IMR-90 (cell line): ENCODE measurements at regions not wholly inside any gene's neighbourhood (a gene's known extent, or its start where the extent isn't known, plus 50 kb on each side); places are given as distances from the start of the nearest gene placed in this dataset.

Source experiments
- ATAC-seq: fragments of 200-7000 bp; cut with Tn5 transposase; 2 replicates; pipeline ENCODE4 v1.9.1; 2020; ENCODE audit warnings: low read depth, mild to moderate bottlenecking, moderate library complexity
- BruUV-seq: library from RNA; stranded (reverse); fragments of 400-500 nt; replicated peaks from 2 replicates; lab custom pipeline; 2021; lab: Mats Ljungman, UMichigan
- CTCF ChIA-PET: fragments of 300-600 bp; formaldehyde crosslinking; extraction: SDS; loops from one replicate; lab custom pipeline; 2021; ENCODE audit warnings: antibody characterized with exemption; lab: Yijun Ruan, JAX
- POLR2A ChIA-PET: fragments of 300-600 bp; sonication (Branson Sonifier 250); formaldehyde crosslinking; loops from one replicate; lab custom pipeline; 2022; ENCODE audit warnings: antibody characterized with exemption; ENCODE audit not compliant: unreplicated experiment; lab: Charles Lee
- DNase-seq: peaks from one replicate; pipeline ENCODE4 v3.0.0; 2013
- H2AFZ ChIP-seq: replicated peaks from 2 replicates; pipeline ENCODE3; 2013; ENCODE audit warnings: low read length, mild to moderate bottlenecking; ENCODE audit not compliant: poor library complexity
- H2AK5ac ChIP-seq: 2 replicates; pipeline ENCODE4 v1.6.1; 2013; ENCODE audit warnings: low read depth, low read length, inconsistent platforms
- H2AK9ac ChIP-seq: replicated peaks from 2 replicates; pipeline ENCODE3; 2013; ENCODE audit warnings: mild to moderate bottlenecking, low read depth, low read length, moderate library complexity; ENCODE audit not compliant: poor library complexity
- H2BK120ac ChIP-seq: 2 replicates; pipeline ENCODE4 v1.6.1; 2013; ENCODE audit warnings: low read depth, low read length, inconsistent platforms
- H2BK15ac ChIP-seq: 3 replicates; pipeline ENCODE4 v1.6.1; 2013; ENCODE audit warnings: low read depth, low read length, inconsistent platforms
- H2BK20ac ChIP-seq: 2 replicates; pipeline ENCODE4 v1.6.1; 2013; ENCODE audit warnings: low read depth, mild to moderate bottlenecking, inconsistent platforms, low read length, moderate library complexity
- H2BK5ac ChIP-seq: 2 replicates; pipeline ENCODE4 v1.6.1; 2013; ENCODE audit warnings: mild to moderate bottlenecking, low read depth, low read length, inconsistent platforms; ENCODE audit not compliant: poor library complexity, severe bottlenecking
- H3K14ac ChIP-seq: replicated peaks from 2 replicates; pipeline ENCODE4 v1.6.1; 2013; ENCODE audit warnings: low read depth, low read length, inconsistent platforms
- H3K18ac ChIP-seq: 2 replicates; pipeline ENCODE4 v1.6.1; 2013; ENCODE audit warnings: low read depth, low read length, control low read depth
- H3K23ac ChIP-seq: 2 replicates; pipeline ENCODE4 v1.6.1; 2013; ENCODE audit warnings: low read depth, low read length, inconsistent platforms
- H3K27ac ChIP-seq: 2 replicates; pipeline ENCODE4 v1.5.1; 2013; ENCODE audit warnings: mild to moderate bottlenecking, control low read depth, low read length; ENCODE audit not compliant: insufficient read depth
- H3K27me3 ChIP-seq: 2 replicates; pipeline ENCODE4 v1.6.1; 2013; ENCODE audit warnings: low read length; ENCODE audit not compliant: control insufficient read depth, insufficient read depth
- H3K36me3 ChIP-seq: 2 replicates; pipeline ENCODE4 v1.6.1; 2013; ENCODE audit warnings: low read length, mixed read lengths; ENCODE audit not compliant: control insufficient read depth, insufficient read depth
- H3K4ac ChIP-seq: 2 replicates; pipeline ENCODE4 v1.6.1; 2013; ENCODE audit warnings: low read depth, low read length, inconsistent platforms
- H3K4me1 ChIP-seq: 2 replicates; pipeline ENCODE4 v1.6.1; 2013; ENCODE audit warnings: low read length, mixed read lengths; ENCODE audit not compliant: control insufficient read depth, insufficient read depth
- H3K4me2 ChIP-seq: 2 replicates; pipeline ENCODE4 v1.6.1; 2013; ENCODE audit warnings: low read depth, mild to moderate bottlenecking, control low read depth, low read length, moderate library complexity
- H3K4me3 ChIP-seq: 2 replicates; pipeline ENCODE4 v1.5.1; 2013; ENCODE audit warnings: low read depth, mild to moderate bottlenecking, control low read depth, low read length, moderate library complexity; ENCODE audit not compliant: insufficient read depth
- H3K56ac ChIP-seq: 2 replicates; pipeline ENCODE4 v1.6.1; 2013; ENCODE audit warnings: low read length, inconsistent platforms; ENCODE audit not compliant: insufficient read depth; ENCODE audit errors: extremely low read depth
- H3K79me1 ChIP-seq, 2 experiments: 2 replicates each; pipeline ENCODE4 v1.6.1; 2013; ENCODE audit warnings: low read length in 2 of 2, inconsistent platforms in 1 of 2, low read depth in 1 of 2
- H3K9ac ChIP-seq: 2 replicates; pipeline ENCODE4 v1.6.1; 2013; ENCODE audit warnings: low read depth, low read length, control low read depth
- H3K9me1 ChIP-seq: 2 replicates; pipeline ENCODE4 v1.6.1; 2013; ENCODE audit warnings: low read length, inconsistent platforms; ENCODE audit not compliant: insufficient read depth
- H3K9me3 ChIP-seq: 2 replicates; pipeline ENCODE4 v1.6.1; 2013; ENCODE audit warnings: low read length; ENCODE audit not compliant: control insufficient read depth, insufficient read depth
- H4K20me1 ChIP-seq: 2 replicates; pipeline ENCODE4 v1.6.1; 2013; ENCODE audit warnings: low read length, inconsistent platforms; ENCODE audit not compliant: insufficient read depth
- H4K5ac ChIP-seq: 2 replicates; pipeline ENCODE4 v1.6.1; 2013; ENCODE audit warnings: mild to moderate bottlenecking, low read depth, low read length, control low read depth
- H4K8ac ChIP-seq, 2 experiments: 2 replicates each; pipeline ENCODE4 v1.6.1; 2013; ENCODE audit warnings: low read depth in 2 of 2, low read length in 2 of 2, control low read depth in 1 of 2, inconsistent platforms in 1 of 2
- H4K91ac ChIP-seq: 2 replicates; pipeline ENCODE4 v1.6.1; 2013; ENCODE audit warnings: low read depth, low read length, inconsistent platforms; ENCODE audit not compliant: insufficient read depth
- CEBPB ChIP-seq: IDR thresholded peaks from 2 replicates; pipeline ENCODE4 v1.6.1; 2012; ENCODE audit warnings: low read depth, low read length, improper control_type of control experiment
- MAFK ChIP-seq: IDR thresholded peaks from 2 replicates; pipeline ENCODE4 v1.6.1; 2012; ENCODE audit warnings: low read depth, low read length, improper control_type of control experiment
- MXI1 ChIP-seq: IDR thresholded peaks from 2 replicates; pipeline ENCODE4 v1.6.1; 2012; ENCODE audit warnings: low read depth, mild to moderate bottlenecking, low read length, moderate library complexity, borderline replicate concordance
- RCOR1 ChIP-seq: IDR thresholded peaks from 2 replicates; pipeline ENCODE4 v1.6.1; 2012; ENCODE audit warnings: mild to moderate bottlenecking, low read length, improper control_type of control experiment; ENCODE audit not compliant: insufficient replicate concordance
- WGBS, 2 experiments: methylation state at CpG; one replicate each; pipeline versions ENCODE4 v1.1.5 to v1.1.7; 2013; ENCODE audit warnings: missing lambda C conversion rate in 2 of 2; ENCODE audit not compliant: insufficient read length in 1 of 2; ENCODE audit errors: extremely low coverage in 2 of 2; 5-methylcytosine and 5-hydroxymethylcytosine counted together
- dilution Hi-C: fragments of 300-500 bp; cut with HindIII; formaldehyde crosslinking; loops from one replicate; pipeline ENCODE4 v1.14.3; 2018; ENCODE audit warnings: low sequenced_read_pairs; ENCODE audit not compliant: unreplicated experiment
- in situ Hi-C: fragments of 300-500 bp; cut with MboI; formaldehyde crosslinking; loops from 3 replicates; pipeline ENCODE4 v1.14.3; 2019; ENCODE audit warnings: low sequenced_read_pairs, inconsistent platforms, mixed read lengths
- intact Hi-C: fragments of 100-400 bp; cut with micrococcal nuclease; formaldehyde crosslinking; loops from 2 replicates; pipeline ENCODE4 v1.10.0; 2022

GRCh38 chr18:29104227-29104626 is 927.3 kb upstream of the CDH2 start:
- Histone ChIP-seq H3K18ac (no peak overlapping the region), H3K4me1 (no peaks in the 10 kb centered on the region), H2AK9ac (no peak overlapping the region), H3K27ac (no peak overlapping the region), H4K20me1 (no peaks in the 10 kb centered on the region), H2BK120ac (no peak overlapping the region), H3K36me3 (no peaks in the 10 kb centered on the region), H2BK20ac (no peak overlapping the region), H4K91ac (no peak overlapping the region), H3K9ac (no peak overlapping the region), H3K79me1 (no peaks in the 10 kb centered on the region), H2AFZ (no peak overlapping the region), H3K14ac (no peak overlapping the region), H3K4ac (no peak overlapping the region), H3K27me3 (no peaks in the 10 kb centered on the region), H3K9me3 (no peaks in the 10 kb centered on the region), H3K4me2 (no peak overlapping the region), H2BK15ac (no peak overlapping the region), H4K5ac (no peak overlapping the region), H3K9me1 (no peaks in the 10 kb centered on the region), H2AK5ac (no peak overlapping the region), H2BK5ac (no peak overlapping the region), H3K23ac (no peak overlapping the region), H3K56ac (no peak overlapping the region), H3K4me3 (no peak overlapping the region), H4K8ac (no peak overlapping the region)
- TF ChIP-seq CEBPB, result no peak
- TF ChIP-seq MAFK, result no peak
- no peak for TF ChIP-seq MXI1
- TF ChIP-seq RCOR1, result no peak
- POLR2A ChIA-PET, result no interaction called here
- dilution Hi-C loops (no loop called here), intact Hi-C loops (no loop called here), in situ Hi-C loops (no loop called here)
- ATAC-seq (no peak), DNase-seq (no peak)
- CTCF ChIA-PET, result no interaction called here
- no TSS peak for BruUV-seq
- no CpG with 5 or more reads among the region's 1 CpG for WGBS, 2 experiments
